ENCODE measurements at regions not wholly inside any gene's neighbourhood (a gene's known extent, or its start where the extent isn't known, plus 50 kb on each side); places are given as distances from the start of the nearest gene placed in this dataset.

DNA sequence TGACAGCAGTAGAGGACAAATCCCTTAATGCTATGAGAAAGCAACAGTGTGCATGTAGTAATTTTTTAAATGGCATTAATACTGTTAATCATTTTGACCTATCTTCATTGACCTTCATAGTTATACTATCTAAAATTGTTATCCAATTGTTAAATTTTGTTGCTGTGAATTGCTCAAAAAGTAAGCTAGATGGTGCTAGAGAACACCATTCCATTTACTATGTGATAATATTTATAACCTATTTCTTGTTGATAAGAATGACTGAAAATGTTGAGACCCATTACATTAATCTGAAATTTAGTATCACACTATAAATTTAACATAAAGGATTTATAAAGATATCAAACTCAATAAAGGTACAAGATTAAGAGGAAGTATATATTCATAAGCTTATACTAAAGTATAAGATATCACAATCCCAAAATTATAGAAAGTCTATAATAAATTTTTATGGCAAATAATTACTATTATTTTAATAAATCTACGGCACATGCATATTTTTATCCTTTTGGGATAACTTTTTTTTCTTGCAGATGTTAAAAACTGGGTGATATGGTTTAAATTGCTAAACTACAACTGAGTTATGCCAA lies 1573.3 kb downstream of the PCDH9 start:
- DNase-seq, result no peak

DNA sequence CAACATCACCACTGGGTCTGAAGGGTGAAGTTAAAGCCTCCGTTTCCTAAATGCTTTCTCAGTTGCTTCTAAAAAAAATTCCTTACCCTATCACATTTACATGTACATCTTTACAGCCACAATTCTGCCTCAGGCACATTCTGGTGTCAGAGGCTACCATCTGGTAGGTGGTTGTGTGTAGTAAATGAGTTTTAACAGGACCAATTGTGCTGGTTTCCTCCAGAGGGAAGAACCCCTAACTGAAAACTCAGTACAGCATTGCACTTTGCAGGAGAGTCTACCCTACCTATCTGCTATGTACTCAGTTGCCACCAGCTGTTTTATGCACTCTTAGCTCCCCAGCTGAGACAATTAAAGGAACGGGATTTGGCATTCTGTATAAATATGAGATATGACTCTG lies 1576.5 kb downstream of the PCDH9 start:
- DNase-seq, result no peak

DNA sequence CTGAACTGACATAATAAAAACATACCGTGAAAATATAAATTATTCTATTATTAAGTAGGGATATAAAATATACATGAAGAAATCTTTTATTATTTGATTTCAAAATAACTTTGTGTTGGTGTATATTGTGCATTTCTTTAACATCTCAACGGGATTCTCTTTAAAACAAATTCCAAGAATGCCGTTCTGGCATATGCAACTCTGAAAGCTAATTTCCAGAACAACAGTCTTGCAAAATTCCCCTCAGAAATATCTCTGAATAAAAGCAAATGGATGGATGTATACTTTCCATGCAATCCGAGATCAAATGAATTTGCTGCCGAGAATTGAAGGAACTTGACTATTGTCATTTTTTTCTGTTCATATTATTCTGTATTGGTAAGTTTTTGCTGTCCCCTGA lies 1579.8 kb downstream of the PCDH9 start:
- no peak for DNase-seq

DNA sequence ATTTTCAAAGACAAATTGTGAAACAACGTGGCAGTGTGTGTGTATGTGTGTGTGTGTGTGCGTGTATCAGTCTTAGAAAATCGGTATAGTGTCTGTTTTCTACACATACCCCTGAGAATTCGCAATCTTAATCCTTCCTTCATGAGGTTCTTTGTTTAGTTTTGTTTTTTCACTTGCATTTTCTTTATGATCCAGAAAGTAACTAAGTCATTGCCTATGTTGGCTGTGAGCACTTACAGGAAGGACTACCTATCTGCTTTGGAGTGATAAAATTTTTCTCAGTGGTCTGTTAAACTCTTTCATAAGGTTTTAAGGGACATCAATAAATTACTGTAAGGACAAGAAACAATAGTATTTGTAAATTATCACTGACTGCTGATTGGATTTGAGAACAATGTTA lies 1587.1 kb downstream of the PCDH9 start:
- no peak for DNase-seq

DNA sequence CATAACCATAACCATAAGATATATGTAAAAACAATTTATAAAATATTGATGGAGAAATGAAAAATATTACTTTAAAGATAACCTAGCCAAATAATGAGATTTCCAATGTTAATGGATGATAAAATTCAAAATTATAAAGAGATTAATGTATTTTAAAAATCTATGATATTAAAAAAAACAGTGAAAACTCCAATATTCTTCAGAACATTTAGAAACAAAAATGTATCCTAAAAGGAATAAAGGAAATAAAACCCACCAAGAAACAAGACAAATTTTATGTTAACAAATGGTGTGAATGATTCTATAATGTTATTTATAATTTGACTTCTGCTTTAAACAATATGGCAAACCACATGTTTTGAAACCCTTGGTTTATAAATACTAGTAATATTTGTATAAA lies 1587.8 kb downstream of the PCDH9 start:
- DNase-seq, result no peak

DNA sequence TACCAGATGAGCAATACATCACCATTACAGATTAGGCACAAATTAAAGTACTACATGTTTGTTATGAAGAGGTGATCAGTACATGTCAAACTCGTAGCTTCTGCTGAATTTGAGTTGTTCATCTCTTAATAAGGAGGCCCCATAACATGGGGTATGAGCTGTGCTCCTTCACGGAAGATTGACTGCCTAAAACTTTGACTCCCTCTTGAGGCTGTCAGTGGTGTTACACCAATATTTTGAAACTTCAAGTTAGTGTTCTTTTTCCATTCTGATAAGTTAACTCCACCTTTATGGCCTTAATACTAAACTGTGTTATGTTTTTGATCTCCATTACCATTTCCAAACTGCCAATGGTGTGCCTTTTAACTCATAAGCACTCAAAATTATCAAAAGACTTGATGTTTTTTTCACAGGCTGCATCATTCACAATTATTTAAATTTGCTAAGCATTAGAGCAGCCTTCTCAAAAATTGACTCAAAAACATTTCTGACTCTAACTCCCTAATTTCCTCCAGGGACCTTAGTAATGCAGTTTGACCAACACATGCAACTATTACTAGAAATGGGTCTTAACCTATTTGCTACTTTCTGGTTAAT lies 1591.5 kb downstream of the PCDH9 start:
- DNase-seq, result no peak

DNA sequence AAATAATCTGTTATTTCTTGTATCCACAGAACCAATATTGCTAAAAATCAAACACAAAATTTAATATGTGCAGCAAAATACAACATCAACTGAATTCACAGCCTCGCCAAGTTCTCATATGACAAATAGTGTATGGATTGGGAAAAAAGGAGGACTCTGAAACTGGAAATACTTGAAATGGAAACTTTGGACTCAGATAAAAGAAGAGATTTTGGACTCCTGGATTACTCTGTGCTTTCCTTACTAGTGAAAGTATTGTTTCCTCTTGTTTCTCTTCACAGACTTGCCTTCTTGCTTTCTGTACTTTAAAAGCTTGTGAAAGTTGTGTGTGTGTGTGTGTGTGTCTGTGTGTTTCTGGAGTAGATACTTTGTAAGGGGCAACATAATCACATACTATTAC lies 1596.3 kb downstream of the PCDH9 start:
- no peak for DNase-seq

DNA sequence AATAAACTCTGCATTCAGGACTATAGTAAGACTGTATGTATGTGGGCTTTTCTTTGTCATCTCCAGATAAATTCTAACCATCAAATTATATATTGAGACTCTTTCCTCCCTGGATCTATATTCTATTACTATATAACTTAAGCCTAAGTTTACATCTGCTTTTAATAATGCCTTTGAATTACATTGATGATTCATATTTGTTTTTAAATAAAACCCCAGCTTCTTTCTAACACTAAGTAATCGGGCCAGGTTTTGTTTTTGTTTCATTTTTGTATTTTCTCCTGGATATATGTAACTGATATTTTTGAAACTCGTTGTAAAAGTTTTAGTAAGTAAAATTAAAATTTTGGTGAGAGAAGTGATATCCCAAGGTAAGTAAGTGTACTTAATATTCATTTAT lies 1599.1 kb downstream of the PCDH9 start:
- no peak for DNase-seq

DNA sequence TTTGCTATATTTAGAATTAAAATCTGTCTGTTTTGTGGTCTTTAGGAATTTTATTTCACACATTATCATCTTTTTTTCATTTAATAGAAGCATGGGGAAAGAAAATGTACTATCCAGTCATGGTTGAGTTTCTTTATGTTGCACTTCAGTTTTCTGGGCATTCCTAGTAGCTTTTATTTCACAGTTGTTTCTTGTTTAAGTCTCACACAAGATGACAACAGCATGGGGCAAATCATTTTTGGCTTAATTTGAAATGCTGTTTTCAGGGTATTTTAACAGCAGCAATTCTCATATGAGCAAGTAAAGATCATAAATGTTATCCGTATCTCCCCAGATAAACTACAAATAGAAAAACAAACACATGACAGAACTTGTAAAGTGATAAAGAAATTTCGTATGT lies 1600.2 kb downstream of the PCDH9 start:
- DNase-seq, result no peak

DNA sequence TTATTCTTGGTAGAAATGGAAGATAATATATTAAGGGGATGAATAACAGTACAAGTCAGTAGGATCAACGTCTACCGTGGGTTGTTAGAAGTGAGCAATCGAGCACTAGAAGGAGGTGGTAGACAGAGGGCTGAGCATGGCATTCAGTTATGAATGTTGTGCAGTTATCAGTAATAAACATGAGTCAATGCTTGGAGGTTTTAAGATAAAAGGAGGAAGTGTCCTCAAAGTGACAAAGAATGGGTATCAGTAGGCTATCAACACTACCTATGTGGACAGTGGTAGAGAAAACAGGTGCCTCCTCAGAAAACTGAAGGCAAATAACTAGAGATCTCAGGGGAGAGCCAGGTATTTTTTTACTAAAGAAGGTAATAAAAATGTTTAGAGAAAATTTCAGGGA lies 1607.0 kb downstream of the PCDH9 start:
- no peak for DNase-seq

DNA sequence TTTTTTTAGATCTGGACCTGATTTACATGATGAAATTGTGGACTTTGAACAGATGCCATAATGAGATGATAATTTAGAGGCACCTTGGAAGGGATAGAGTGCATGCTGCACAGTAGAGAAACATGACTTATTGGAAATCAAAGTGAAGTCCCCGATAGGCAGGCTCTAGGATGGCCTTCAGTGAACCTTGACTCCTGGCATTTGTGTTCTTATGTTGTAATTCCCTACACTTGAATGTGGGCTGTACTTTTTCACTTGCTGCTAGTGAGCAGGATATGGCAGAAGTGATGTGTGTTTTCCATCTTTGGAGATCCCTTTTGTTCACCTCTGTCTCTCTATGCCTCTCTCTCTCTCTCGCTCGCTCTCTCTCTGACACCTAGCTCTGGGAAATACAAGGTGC lies 1614.6 kb downstream of the PCDH9 start:
- no peak for DNase-seq

DNA sequence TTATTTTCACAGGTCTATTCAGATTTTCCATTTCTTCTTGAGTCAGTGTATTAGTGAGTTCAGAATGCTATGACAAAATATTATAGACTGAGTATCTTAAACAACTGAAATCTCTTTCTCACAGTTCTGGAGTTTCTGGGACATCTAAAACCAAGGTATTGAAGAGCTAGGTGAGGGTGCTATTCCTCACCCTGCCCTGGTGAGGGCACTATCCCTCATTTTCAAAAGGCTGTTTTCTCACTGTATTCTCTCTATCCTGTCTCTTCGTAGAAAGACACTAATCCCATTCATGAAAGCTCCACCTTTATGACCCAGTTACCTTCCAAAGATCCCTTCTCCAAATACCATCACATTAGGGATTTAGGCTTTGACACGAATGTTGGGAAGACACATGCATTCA lies 1617.1 kb downstream of the PCDH9 start:
- DNase-seq, result no peak

DNA sequence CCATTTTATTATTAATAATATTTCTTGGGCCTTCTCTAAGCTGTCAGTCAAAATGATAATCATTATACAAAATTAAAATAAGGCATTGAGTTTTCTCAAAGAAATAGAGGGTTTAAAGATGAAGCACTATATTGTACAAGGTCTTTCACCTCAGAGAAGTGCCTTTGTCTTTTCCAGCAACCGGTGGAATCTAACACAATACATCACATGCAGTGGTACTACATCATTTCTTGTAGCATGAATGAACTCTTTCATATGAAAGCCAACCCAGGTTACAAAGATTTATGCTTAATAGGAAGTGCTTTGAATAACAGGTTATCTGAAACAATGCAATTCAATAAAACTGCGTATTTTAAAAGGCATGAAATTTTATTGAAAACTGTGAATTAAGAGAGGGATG lies 1620.8 kb downstream of the PCDH9 start:
- DNase-seq, result no peak

DNA sequence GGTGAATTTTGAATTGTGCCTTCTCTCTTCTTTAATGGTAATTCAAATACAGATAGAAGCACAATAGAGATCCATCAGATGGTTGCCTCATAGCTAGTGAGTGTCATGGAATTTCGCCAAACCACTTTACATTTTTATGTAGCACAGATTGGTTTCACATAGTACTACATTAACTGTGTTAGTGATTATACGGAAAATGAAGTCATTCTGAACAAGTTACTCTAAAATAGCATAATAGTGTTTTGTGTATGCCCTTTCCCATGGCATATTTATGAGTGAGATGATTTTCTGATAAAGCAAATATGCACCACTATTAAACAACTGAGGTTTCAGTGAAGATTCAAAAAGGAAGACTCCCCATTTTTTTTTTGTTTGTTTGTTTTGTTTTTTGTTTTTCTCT lies 1623.5 kb downstream of the PCDH9 start:
- DNase-seq, result no peak

DNA sequence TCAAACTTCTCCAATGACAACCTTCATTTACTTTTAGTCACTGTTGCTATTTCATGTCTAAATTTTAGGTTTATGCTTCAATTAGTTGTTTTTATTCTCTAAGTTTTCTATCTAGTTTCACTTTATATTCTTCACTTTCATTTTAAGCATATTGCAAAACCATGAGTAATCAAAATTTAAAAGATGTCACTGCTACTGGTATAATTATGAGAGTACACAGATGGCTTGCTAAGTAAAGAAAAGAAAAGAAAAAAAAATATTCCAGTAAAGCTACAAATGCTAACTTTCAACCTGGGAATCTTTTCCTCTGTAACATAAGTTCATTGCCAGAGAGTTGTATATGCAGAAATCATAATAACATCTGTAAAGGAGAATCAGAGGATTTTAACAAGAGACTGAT lies 1624.7 kb downstream of the PCDH9 start:
- no peak for DNase-seq

DNA sequence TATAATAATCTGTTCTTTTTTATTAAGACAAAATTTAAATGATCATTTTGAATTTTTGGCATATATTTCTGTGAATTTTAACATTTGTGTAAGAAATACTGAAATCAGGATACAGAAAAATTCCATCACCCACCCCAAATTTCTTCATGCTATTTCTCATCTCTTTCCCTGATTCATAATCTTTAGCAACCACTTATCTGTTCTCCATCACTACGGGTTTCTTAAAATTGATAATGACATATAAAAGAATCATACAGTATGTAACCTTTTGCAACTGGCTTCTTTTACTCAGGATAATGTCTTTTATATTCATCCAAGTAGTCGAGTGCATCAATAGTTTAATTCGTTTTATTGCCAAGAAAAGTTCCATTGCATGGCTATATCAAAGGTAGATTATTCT lies 1627.0 kb downstream of the PCDH9 start:
- no peak for DNase-seq

DNA sequence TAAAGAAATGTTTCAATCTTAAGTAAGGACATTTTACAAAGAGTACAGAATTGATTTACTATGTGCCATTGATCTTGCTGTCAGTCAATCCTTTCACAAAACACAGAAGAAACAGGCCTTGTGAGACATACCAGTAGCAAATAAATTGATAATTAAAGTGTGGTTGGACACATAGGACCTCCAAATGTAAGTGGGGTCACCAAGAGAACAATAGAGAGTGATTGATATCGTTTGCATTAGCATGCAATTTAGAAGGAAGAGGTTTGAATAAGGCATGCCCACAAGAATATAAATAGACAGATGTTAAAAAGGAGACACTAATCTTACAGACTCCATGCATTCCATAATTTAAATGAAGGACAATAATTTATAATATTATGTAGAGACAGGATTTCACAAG lies 1628.3 kb downstream of the PCDH9 start:
- no peak for DNase-seq

DNA sequence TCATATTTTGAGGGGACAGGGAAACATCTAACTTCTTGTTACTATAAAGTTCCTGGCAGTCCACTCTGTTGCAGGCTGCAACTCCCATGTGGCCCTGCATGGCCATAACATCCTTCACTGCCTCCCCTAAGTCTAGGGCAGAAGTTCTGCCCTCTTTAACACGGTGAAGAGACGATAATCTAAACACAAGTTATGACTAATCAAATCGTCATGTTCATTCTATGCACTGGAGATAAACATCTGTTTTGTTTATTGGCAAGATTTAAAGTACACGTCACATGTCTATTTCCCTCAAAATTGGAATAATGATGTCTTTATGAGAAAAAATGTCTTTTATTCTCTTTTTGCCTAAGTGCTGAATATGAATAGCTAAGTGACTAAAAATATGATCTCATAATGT lies 1629.4 kb downstream of the PCDH9 start:
- no peak for DNase-seq

DNA sequence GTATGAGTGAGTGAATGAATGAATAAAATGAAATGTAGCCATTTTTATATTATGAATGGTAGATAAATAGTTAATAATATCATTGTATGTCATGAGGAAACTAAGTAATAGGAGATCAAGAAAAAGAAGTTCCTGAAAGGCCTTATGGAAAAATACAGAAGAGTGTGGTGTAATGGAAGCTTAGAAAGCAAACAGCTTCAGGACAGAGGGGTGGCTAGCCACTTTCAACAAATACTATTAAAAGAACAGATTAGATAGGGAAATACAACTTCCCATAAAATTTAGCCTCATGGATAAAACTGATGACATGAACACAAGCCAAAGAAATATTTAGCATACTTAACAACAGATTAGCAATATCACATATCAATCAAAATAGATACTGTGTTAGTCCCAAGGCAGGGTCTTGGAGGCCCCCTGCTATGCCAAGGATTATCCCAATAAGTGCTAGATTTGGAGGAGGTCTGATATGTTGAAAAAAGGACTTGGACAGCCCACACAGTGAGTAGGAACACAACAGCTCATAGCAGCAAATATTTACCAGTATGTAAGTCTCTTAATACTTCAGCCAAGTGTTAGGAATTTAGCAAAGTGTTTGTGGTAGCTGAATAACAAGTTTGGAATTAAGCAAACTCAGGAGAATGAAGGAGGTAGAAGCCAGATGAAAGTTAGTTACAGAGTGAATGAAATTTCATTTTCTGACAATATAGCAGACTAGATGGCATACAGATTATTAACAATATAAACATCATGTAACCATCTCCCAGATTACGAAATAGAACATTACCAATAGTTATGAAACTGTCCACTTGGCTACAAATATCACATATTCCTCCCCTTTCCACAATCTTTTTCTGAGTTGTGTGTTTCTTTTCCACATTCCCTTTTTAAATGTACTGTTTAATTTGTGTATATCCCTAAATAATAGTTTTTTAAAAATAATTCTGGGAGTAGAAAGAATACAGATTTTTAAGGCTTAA lies 1632.0 kb downstream of the PCDH9 start:
- DNase-seq, result no peak

DNA sequence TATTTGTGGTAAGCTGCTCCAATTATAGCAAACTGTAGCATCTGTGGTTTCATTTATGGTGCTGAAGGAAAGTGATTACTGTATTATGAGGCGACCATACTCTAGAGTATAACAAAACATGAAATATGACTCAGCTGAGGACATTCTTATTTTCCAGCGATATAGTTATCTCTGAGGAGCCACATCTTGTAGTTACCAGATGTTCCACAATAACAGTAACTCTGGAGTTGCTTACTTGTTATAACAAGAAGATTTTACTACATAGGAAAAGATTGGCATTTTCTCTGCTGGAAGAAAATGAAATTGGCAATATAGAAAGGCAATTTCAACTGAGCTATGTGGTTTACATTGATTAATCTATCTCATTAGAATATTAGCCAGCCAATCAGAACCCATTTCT lies 1634.2 kb downstream of the PCDH9 start:
- no peak for DNase-seq

DNA sequence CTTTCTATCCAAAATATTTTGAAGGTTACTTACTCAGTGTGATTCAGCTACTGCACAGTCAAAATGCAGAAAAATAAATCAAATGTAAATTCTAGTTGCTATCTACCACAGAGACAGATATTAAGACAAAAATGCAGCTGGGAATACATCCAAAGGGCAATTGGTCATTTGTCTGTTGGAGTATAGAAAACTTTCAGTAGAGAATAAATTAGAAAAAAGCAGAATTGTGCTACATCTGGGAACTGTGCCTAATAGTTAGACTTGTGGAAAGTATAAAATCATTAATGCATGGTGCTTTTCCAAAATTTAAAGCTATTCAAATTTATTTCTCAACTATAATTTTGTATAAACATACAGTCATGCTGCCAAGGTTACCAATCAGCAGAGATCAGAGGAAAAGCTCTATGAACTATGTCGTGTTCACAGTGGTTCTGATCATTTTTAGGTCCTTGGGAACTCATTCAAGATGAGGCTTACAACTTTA lies 1635.8 kb downstream of the PCDH9 start:
- DNase-seq, result no peak

DNA sequence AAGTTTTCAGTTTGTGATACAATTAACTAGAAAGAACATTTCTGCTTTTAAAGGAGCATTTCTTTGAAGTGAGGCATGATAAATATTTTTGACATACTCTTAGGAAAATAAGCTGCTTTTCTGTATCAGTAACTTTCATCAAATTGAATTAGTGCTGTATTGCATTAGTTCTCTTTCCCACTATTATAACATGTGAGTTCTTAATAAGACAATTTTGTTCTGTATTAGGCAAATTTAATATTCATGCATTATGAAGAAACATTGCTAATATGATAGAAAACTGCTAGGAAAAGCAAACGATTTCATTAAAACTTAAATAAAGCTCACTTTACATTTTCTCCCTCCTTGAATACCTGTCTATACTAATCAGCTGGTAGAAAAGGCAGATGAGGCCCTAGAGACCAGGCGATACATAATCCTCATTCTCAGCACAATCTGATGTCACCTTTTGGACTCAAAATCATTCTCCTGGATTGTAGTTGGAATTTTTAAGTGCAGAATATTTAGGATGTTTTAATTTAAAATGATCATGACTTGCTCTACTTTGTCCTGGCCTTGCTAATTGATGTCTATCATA lies 1636.8 kb downstream of the PCDH9 start:
- DNase-seq, result no peak

DNA sequence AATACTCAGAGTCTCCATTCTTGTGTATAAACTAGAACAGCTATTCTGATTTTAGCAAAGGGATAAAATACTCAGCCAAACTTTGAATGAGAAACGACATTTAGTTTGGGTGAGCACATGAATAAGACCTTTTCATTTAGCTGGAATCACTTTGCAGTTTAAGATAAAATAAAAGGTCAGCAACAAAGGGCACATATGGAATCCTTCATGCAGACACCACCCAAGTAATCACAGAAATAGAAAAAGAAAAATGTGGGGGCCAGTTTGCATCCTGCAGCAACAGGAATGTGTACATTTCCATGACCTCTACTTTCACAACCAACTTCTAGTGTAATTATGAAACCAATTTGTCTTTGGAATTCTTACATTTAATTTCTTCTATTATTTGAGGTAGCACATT lies 1637.4 kb downstream of the PCDH9 start:
- no peak for DNase-seq

DNA sequence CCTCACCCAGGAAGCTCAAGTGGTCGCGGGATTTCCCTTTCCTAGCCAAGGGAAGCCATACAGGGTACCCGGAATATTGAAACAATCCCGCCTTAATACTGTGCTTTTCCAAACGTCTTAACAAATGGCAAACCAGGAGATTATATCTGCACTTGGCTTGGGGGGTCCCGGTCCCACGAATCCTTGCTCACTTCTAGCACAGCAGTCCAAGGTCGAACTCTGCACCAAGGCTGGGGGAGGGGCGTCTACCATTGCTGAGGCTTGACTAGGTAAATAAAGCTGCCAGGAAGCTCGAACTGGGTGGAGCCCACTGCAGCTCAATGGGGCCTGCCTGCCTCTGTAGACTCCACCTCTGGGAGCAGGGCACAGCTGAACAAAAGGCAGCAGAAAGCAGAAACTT lies 1644.8 kb downstream of the PCDH9 start:
- no peak for DNase-seq

Measured in bone marrow (tissue), 2 donors.